GM18868 (cell line): ENCODE measurements at regions not wholly inside any gene's neighbourhood (a gene's known extent, or its start where the extent isn't known, plus 50 kb on each side); places are given as distances from the start of the nearest gene placed in this dataset.
"Not testable (repeated sequence)": the region's sequence is repeated elsewhere in the genome, so short reads cannot be mapped to it uniquely, and the experiment has no call there.

Source experiments
- ATAC-seq: cut with Tn5 transposase; IDR thresholded peaks from one replicate; pipeline ENCODE4 v1.9.1; 2021; ENCODE audit warnings: mild to moderate bottlenecking, moderate library complexity; ENCODE audit not compliant: unreplicated experiment

DNA sequence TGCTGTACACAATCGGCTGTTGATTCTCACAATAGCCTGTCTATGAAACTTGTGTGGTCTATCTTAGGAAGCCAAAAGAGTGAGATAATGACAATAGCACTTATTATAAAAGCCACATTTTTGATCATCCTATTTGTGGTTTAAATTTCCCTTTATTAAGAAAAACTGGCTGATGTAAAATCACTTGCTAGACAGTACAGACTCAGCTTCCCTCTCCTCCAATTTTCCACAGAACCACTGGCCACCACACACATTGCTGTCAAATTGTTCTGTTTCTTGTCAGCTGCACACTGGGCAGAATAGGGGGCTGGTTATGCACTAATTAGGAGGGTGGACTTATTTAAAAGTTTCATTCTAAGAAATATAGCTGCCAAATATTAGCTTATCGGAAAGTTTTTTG lies 425.9 kb downstream of the EPHA3 start:
- no peak for ATAC-seq

GRCh38 chr3:89554587-89554986 lies 447.2 kb downstream of the EPHA3 start:
- ATAC-seq = not testable (repeated sequence)

- ATAC-seq = no peak
These were observed 451.3 kb downstream of the EPHA3 start for GRCh38 chr3:89558711-89559110.

DNA sequence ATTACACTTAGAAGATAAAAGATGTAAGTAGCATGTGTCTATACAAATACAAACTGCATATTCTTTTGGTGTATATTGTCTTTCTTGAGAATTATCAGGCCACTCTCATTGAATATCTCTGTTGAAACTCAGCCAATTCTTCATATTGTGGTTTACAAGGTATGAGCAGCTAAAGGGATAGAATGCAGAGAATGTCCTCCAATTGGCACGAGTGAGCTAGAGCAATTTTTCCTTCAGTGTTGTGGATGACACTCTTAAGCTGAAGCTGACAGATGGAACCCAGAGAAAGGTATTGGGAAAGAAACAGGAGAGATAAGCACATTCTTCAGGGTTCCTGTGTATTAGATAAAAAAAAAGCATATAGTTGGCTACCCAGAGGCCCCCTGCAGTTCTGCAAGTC lies 453.1 kb downstream of the EPHA3 start:
- no peak for ATAC-seq

- ATAC-seq = no peak
These were observed 455.0 kb downstream of the EPHA3 start for GRCh38 chr3:89562373-89562772.

DNA sequence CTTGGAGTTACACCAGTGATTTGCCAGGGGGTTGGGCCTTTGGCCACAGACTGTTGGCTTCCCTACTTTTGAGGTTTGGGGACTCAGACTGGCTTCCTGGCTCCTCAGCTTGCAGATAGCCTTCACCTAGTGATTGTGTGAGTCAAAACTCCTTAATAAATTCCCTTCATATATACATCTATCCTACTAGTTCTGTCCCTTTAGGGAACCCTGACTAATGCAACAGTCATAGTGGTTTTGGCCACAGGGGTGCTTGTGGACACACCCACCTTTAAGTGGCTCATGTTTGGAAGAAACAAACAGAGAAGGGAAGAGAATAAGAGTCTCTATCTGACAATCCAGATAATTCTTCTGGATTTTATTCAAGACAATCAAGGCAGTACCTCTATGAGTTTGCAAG lies 457.7 kb downstream of the EPHA3 start:
- ATAC-seq = no peak

GRCh38 chr3:89570465-89570864 lies 463.0 kb downstream of the EPHA3 start:
- ATAC-seq = no peak

GRCh38 chr3:89571298-89571697 lies 463.9 kb downstream of the EPHA3 start:
- no peak for ATAC-seq

GRCh38 chr3:89571707-89572106 lies 464.3 kb downstream of the EPHA3 start:
- ATAC-seq = no peak

DNA sequence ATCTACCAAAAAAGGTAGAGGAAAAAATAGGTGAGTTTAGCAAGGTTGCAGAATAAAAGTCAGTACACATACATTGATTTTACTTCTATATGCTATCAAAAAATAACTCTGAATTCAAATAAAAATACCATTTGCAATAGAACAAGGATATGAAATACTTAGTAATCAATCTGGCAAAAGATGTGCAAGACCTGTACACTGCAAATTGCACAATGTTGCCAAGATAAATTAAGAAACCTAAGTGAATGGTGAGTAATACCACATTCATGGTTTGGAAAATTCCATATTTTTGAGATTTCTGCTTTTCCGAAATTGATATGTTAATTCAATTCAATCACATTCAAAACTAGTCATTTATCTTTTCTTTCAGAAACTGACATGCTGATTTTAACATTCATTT lies 464.8 kb downstream of the EPHA3 start:
- no peak for ATAC-seq

- no peak for ATAC-seq
These were observed 469.0 kb downstream of the EPHA3 start for GRCh38 chr3:89576417-89576816.

GRCh38 chr3:89577637-89578530 lies 470.5 kb downstream of the EPHA3 start:
- ATAC-seq = no peak

- ATAC-seq = no peak
These were observed 473.4 kb downstream of the EPHA3 start for GRCh38 chr3:89580859-89581258.

- ATAC-seq = no peak
These were observed 477.0 kb downstream of the EPHA3 start for GRCh38 chr3:89584398-89584797.

DNA sequence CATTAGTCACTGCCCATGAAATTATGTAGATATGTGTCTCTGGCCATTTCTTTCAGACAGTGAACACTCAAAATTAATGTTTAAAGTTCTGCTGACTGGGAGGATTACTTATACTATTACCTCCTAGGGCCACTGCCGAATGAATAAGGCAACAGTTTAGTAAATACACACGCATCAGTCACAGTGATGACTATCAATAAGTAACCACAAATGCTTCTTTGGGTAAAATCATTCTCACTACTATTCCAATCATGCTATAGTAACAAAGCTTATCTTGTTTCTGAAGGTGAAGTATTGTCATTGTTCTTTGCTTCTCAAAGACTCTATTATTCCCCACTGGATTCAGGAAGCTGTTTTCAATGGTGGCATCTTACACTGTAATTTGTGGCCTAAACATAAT lies 478.8 kb downstream of the EPHA3 start:
- no peak for ATAC-seq

- ATAC-seq = no peak
These were observed 479.3 kb downstream of the EPHA3 start for GRCh38 chr3:89586676-89587075.

- no peak for ATAC-seq
These were observed 498.7 kb downstream of the EPHA3 start for GRCh38 chr3:89606151-89606550.

- ATAC-seq = no peak
These were observed 504.6 kb downstream of the EPHA3 start for GRCh38 chr3:89612027-89612426.

DNA sequence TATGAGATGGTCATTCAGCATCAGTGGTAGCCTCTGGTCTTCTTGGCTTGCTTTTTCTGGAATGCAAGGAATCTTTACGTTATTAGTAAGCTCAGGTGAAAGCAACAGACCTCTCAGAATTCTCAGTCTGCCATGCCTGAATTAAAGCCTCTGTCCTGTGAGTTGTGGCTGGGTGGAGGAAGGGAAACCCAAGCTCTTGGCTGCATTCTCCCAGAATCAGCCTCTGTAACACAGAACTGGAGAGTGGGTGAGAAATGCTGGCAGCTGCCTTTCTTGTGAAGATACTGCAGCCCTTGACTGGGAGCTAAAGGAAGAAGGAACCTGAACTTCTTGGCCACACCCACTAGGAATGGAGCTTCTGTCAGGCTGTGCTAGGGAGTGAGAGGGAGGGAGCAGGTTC lies 505.8 kb downstream of the EPHA3 start:
- no peak for ATAC-seq

GRCh38 chr3:89617706-89618105 lies 510.3 kb downstream of the EPHA3 start:
- ATAC-seq = no peak

DNA sequence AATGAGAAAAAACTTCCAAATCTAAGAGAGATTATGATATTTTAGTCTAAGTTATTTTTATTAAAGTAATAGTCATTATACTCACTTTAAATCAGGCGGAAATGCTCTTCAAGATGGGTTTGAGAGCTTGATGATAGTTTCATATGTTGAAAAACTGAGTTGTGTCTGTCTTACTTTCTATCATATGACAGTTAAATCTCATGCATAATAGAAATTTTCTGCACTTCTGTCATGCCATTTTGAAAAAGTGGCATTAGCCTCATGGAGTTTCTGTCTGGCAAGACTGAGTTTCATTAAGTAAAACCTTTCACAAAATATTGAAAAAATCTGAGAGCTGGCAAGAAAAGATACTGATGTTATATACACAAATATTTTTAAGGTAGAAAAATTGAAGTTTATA lies 511.8 kb downstream of the EPHA3 start:
- no peak for ATAC-seq

GRCh38 chr3:89622063-89622700 lies 514.8 kb downstream of the EPHA3 start:
- ATAC-seq = no peak
